IPS-NIHi11 (cell line): ENCODE measurements at regions not wholly inside any gene's neighbourhood (a gene's known extent, or its start where the extent isn't known, plus 50 kb on each side); places are given as distances from the start of the nearest gene placed in this dataset.
"Not testable (repeated sequence)": the region's sequence is repeated elsewhere in the genome, so short reads cannot be mapped to it uniquely, and the experiment has no call there.

Source experiments
- DNase-seq: peaks from one replicate; pipeline ENCODE4 v3.0.0; 2012; ENCODE audit warnings: mixed read lengths, low spot score

DNA sequence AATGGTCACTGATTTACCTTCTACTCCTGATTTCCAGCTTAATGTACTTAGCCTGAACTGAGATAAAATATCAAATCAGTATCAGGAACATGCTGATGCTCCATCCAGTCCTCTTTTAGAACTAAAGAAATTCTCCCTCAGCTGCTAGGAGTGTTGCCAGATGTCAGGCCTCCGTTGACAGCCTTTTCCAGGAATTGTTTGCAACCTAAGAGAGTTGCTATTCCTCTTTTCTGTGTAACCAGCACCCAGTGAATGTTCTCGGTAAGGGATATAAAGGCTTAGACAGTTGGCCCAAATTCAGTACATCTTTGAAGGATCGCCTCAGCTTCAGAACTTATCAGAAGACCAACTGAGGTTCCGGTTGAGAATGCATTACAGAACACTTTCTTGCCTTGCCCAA is 559.0 kb downstream of the PCDH17 start:
- no peak for DNase-seq

GRCh38 chr13:58191754-58192153 is 560.2 kb downstream of the PCDH17 start:
- no peak for DNase-seq

DNA sequence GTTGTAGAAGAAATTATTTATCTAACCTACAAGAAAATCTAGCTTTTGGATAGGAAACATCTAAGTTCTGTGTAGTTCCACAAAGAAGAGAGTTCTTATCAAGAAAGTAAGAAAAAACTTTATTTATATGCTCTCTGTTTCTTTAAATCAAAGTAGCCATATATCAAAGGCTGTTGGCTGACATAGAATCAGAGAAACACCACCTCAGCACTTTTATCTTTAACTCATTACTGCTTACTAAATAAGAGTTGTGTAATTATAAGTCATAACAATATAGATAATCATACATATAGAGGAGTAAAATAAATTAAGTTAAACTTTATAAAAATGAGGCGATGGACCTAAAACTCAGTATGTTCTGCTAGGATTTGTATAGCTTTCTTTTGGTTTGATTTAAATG is 570.6 kb downstream of the PCDH17 start:
- no peak for DNase-seq

- no peak for DNase-seq
These were observed 576.0 kb downstream of the PCDH17 start for GRCh38 chr13:58207501-58207900.

- no peak for DNase-seq
These were observed 603.9 kb downstream of the PCDH17 start for GRCh38 chr13:58235454-58235853.

GRCh38 chr13:58238972-58239773 is 607.6 kb downstream of the PCDH17 start:
- no peak for DNase-seq

DNA sequence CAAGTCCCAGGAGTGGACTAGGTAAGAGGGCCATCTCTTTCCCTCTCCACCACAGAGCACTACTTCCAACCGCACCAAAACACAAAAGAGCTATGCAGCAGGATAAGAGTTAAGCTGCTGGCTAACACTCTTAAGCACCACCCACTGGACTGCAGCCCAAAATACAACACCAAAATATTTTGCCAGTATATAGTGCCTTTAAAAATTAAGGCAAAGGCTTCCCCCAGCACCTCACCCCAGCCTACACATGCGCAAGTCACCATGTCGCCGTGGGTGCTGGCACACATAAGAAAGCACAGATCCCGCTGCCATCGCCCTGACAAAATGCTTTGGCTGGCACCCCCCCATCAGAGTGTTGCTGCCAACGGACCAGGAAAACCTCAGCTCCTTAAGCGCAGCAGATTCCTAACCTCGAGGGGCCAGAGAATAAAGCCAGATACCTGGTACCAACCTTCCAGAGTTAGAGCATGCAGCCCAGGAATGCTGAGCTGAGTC is 608.3 kb downstream of the PCDH17 start:
- no peak for DNase-seq

GRCh38 chr13:58247080-58247479 is 615.5 kb downstream of the PCDH17 start:
- DNase-seq: no peak

GRCh38 chr13:58254943-58255342 is 623.4 kb downstream of the PCDH17 start:
- no peak for DNase-seq

DNA sequence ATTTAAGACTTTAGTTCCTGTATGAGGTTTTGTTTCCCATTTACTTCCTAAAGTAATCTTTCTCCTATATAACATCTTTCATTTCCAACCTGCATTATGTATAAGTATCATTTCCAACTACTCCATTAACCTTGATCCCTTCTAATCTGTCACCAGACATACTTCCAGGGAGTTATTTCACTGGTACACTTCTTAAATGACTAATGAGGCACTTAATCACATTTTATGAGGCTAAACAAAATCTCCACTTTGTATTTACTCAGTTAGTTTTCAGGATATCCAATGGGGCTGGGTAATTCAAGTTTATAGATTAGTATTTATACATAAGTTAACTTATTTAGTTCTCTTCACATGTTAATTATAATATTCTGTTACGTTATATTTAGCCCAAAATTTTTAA is 634.7 kb downstream of the PCDH17 start:
- no peak for DNase-seq

DNA sequence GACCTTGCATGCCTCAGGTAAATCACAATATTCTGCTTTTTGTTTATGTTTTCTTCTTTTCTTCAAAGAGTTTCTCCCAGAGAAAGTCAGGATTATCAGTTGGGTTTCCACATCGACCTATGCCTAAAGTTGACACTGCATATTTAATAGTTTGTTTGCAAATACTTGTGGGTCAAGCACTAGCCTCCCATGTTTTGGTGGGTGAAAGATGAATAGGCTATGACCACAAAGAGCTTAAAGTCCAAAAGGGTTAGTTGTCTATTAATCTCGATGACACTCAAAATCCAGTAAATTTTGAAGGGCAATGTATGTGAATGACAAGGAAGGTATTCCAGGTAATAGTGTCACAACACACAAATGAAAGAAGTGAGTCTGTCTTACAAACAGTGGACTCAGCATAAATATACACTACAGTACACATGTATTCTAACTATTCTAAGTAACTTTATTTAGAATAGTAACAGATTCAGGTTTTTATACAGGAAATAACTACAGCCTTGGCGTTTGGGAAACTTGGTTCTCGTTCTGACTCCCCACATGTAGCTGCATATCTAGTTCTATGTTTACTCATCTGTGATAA is 667.1 kb downstream of the PCDH17 start:
- DNase-seq: no peak

DNA sequence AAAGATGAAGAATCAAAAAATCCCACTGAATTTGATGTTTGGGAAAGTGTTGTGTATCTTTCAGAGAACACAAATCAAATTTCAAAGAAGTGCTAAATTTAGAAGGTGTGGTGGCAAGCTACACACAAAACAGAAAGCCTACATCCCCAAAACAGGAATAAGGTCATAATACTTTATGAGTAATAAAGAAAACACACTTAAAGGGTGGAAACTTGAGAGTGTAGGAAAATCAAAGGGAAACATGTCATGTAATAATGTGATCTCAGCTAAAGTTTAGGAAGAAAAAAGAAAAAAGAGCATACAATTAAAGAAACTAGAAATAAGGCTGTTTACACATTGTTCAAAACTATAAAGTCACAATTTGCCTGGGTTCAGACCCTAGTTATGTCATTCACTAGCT is 668.7 kb downstream of the PCDH17 start:
- no peak for DNase-seq

DNA sequence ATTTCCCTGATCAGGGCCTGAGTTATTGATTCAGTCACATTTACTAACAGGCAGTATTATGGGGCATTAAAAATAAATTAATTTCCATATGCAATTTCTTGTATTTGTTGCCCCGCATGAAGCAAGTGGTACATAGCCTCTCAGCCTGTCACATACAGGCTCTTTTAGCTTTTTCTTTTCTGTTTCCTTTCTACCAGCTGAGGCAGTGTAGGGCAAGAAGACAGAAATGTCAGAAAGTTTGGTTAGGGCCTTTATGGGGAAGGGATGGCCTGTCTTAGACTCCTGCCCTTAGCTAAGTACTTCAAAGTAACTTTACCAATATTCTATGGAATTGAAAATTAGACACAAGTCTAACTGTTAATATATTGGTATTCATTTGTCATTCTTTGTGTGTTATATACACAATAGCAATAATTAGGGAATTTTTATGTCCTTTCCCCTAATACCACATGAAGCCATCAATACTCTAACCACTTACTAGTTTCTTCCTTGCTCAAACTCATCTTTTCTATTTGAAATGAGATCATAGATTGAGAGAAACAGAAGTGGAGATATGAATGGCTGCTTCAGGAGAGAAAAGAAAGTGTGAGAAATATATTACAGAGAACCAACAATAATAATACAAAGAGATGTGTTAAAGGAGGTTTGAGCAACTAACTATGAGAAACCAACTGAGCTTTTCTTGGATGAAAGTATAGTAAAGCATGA is 669.6 kb downstream of the PCDH17 start:
- DNase-seq: no peak

DNA sequence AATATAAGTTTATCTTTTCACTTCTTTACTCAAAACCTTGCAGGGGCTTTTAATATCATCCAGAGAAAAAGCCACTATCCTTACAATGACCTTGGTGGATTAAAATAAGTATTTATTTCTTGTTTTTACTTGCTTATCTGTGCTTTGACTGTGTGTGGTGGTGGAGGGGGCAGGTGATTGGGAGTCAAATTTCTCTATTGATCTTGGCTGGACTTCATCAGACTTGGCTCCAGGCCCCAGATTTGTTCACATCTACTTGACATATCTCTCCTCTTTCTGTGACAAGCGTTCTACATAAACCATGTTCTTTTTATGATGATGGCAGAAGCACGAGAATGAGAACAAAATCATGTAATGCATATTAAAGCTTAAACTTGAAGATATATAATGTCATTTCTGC is 670.8 kb downstream of the PCDH17 start:
- DNase-seq: no peak

- DNase-seq: no peak
These were observed 674.5 kb downstream of the PCDH17 start for GRCh38 chr13:58306062-58306461.

DNA sequence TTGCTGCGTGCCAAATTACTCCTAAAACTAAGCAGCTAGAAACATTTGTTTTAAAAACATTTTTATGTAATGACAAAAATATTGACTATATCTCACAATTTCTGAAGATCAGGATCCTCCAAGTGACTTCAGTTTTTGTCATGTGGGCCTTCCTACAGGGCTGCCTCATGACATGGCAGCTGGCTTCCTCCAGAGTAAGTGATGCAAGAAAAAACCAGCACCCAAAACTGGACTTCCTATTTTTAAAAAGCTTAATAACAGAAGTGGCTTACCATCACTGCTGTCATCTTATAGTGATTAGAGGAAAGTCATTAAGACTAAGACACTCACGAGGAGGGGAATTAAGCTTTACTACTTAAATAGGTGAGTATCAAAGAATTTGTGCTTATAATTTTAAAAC is 681.7 kb downstream of the PCDH17 start:
- no peak for DNase-seq

GRCh38 chr13:58318495-58319167 is 687.1 kb downstream of the PCDH17 start:
- no peak for DNase-seq

- DNase-seq: no peak
These were observed 692.6 kb downstream of the PCDH17 start for GRCh38 chr13:58324161-58324560.

DNA sequence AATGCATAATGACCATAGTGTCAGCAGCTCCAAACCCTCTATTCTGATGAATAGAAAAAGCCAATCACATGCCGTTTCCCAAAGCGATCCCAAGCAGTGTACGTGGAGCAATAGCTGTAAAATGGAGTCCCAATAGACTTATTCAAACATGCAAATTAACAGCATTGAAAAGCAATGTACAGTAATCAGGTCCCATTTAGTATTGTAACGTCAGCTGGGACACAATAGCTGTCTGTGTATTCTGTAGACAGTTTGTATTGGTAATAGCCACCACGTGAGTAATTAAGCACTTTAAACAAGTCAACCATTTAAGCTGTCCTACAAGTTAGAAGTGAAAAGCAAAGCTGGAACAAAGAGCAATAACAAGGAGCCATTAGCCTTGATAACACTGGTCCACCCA is 698.2 kb downstream of the PCDH17 start:
- no peak for DNase-seq

DNA sequence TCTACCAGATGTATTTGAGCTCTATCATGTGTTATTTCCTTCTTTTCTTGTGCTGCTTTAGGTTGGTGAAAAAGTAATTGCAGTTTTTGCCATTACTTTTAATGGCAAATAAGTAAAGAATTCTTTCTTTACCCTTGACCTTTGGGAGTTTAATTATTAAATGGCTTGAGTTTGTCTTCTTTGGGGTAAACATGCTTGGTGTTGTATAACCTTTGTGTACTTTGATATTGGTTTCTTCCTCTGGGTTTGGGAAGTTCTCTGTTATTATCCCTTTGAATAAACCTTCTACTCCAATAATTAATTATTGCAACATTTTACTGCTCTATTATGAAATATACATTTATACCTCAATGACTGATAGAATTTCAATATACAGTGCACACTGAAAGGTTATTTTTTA is 709.4 kb downstream of the PCDH17 start:
- no peak for DNase-seq

GRCh38 chr13:58341318-58341717 is 709.8 kb downstream of the PCDH17 start:
- DNase-seq: no peak

DNA sequence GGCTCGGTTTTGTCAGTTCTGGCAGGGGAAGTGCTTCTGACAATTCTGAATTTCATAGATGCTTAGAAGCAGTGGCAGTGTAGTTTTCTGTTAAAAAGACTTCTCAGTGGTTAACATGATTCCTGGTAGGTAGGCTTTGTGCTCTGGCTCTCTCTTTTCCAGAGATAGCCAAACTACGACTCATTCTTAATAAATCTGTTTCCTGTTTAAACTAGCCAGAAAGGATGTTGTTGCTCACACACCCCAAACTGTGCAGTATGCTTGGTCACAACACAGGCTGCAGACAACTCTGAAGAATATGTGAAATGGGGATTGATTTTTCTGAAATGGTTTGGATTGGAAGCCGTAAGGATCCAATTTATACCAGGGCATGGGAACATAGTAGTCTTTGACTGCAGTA is 711.5 kb downstream of the PCDH17 start:
- no peak for DNase-seq

GRCh38 chr13:58352100-58352499 is 720.6 kb downstream of the PCDH17 start:
- not testable (repeated sequence) for DNase-seq
